ENCODE measurements at regions not wholly inside any gene's neighbourhood (a gene's known extent, or its start where the extent isn't known, plus 50 kb on each side); places are given as distances from the start of the nearest gene placed in this dataset.

DNA sequence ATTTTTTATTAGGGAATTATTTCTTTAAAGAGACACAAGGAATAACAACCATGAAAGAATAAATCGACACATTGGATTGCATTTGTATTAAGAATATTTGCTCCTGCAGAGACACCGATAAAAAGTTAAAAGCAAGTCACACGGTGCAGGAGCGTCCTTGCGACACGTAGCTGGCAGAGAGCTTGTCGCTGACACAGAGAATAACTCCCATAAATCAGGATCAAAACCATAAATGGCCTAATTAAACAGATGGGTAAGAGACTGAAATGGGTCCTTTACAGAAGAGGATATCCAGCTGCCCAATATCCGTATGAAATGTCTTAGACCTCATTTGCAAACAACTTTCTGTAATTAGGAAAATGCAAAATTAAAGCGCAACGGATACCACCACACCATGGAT is 126.1 kb upstream of the SNTG2 start:
- no peak for DNase-seq

DNA sequence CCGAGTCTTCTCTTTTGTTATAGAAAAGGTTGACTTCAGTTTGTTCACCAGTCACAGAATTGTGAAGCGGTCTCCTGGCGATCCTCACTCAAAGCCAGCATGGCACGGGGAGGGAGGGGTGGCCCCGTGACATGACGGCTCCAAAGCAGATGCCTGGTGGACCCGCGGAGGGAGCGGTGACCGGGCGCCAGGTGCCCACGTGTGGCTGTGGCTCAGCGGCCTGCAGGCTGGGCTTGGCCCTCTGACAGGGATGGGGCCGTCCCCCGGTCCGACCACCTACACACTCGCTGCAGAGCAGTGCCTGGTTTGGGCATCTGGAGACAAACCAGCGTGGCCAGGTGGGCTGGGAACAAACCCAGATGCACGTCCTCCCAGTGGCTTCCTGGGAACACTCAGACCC is 129.1 kb upstream of the SNTG2 start:
- no peak for DNase-seq

DNA sequence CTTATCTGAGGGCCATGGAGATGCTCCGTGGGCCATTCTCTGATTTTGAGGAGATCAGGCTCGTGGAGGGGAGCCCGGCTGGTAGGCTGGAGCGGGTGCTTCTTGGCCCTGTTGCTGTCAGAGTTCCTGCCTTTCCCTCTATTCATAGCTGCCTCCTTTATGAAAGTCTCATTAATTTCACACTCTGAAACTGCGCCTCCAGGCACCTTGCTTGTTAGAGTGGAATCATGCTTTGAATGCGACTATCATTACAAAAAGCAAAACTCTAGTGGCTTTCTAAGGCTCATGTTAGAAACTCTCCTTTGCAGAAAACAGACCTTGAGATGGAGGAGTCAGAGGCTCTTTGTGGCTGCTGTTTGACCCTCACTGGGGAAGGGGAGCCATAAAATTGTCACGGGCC is 131.0 kb upstream of the SNTG2 start:
- DNase-seq: no peak

DNA sequence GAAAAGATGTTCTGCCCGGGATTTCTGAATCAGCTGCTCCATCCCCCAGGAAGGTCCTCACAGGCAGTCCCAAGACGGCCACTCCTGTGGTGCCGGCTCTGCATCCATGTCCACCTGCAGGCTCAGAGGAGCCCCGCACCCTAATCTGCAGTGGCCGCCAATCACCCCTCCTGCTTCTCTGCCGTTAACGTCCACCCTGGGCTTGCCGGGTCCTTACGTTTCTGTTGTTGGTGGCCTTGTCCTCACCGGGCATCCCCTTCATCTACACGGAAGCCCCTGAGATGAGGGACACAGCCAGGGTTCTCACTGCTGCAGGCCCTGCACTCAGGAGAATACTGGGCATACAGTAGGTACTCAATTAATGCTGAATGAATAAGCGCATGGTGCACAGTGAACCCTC is 131.5 kb upstream of the SNTG2 start:
- no peak for DNase-seq

GRCh38 chr2:817336-818015 is 133.2 kb upstream of the SNTG2 start:
- no peak for DNase-seq

DNA sequence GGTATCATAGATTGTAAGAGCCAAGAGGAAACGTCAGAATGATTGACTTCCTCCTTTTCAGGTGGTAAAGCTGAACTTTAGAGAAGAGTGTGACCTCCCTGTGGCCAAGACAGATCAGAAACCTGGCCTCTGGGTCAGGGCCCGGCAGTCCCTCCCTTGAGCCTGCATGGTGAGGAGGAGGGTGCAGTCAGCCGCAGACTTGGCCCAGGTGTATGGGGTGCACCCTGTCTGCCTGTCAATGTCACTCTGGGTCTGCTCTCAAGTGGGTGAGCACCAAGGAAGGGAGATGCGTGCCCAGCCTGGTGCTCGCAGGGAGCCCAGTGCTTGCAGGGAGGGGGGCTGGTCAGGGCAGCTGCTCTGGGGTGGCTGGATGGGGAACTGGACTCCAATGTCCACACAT is 134.4 kb upstream of the SNTG2 start:
- no peak for DNase-seq

- no peak for DNase-seq
Measured at GRCh38 chr2:810397-810796, 133.2 kb upstream of the TMEM18 start.

DNA sequence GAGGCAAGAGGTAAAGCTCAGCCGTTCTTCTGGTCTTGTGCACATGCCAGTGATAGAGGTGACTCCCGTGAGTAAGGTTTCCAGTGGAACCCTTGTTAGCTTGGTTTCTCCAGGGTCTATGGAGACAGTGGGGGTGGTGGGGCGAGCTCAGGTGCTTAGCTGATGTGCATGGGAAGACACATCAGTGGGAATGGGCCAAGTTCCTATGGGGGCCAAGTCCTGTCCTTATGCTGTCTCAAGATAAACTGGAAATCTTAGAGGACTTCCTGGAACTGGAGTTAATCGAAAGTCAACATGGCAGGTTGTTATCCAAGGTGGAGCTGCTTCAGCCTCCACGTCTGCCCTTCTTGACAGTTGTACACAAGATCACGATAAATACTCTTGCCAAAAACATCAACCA is 130.1 kb upstream of the TMEM18 start:
- no peak for DNase-seq

GRCh38 chr2:805664-806063 is 128.5 kb upstream of the TMEM18 start:
- no peak for DNase-seq

- no peak for DNase-seq
Measured at GRCh38 chr2:797993-798392, 120.8 kb upstream of the TMEM18 start.

- no peak for DNase-seq
Measured at GRCh38 chr2:797556-797955, 120.3 kb upstream of the TMEM18 start.

DNA sequence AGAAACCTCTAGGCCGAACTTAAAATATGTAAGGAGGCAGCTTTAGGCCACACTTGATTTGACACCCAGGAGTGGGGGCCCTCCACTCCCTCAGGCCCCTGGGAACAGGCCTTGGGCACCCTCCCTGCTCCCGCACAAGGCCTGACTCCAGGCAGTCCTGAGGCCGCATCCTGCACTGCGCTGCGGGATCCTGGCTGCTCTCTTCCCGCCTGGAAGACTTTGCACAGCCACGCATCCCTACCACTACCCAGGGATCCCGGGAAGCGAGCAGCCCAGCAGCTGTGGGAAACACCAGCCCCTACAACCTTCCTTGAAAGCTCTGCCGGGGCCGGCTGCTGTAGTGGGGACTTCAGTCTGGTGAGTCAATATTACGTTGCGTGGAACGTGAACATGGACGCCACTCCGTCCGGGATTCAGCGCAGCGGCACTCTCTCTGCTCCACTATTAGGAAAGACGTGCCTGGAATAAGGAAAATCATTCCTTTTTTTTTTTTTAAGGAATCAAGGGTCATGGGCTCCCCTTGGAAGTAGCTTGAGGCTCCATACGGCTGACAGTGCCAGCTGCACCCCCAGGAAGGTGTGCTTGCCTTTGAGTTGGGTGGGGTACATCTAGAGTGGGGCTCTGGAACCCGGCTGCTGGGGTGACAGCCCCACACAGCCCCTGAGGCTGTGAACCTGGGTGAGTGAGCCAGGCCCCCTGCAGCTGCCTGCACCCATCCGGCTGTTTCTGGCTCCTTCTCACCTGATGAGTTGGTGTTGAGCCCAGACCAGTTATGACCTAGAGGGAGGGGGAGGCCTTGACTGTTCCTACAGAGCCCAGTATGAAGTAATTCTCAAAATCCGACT is 119.2 kb upstream of the TMEM18 start:
- DNase-seq: no peak

- no peak for DNase-seq
Measured at GRCh38 chr2:795531-796041, 118.4 kb upstream of the TMEM18 start.

GRCh38 chr2:794554-795241 is 117.5 kb upstream of the TMEM18 start:
- DNase-seq: no peak

- DNase-seq: no peak
Measured at GRCh38 chr2:793236-793635, 116.0 kb upstream of the TMEM18 start.

DNA sequence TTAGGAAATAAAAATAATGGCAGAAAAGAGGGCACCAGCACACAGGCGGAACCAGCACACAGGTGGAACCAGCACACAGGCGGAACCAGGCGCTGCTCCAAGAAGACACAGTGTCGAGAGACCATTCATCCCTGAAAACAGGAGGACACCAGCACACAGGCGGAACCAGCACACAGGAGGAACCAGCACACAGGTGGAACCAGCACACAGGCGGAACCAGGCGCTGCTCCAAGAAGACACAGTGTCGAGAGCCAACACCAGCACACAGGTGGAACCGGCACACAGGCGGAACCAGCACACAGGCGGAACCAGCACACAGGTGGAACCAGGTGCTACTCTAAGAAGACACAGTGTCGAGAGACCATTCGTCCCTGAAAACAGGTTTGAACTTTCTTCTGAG is 115.5 kb upstream of the TMEM18 start:
- no peak for DNase-seq

DNA sequence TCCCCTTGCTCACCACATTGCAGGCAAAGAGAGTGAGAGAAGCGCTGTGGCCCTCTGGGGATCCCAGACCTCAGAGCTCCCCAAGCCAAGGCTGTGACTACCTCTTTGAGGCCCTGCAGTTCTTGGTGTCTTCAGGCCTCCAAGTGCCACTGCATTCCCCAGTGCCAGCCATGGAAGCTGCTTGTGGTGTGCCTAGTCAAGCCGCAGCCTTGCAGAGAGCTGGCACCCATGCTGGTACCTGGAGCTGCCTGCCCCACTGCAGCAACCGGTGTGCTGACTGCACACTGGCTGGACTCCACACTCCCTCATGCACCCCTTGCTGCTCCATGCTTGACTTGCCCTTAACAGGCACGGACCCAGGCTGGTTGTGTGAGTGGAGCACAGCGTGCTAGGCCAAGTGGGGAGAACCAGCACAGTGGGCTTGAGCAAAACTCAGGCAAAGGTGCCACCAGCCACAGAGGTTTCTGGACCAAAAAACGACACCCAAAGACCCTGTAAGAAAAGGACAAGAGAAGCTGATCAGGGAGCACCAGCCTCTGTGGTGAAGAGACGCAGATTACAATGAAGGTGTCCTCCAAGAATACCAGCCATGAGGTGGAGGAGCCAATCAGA is 113.5 kb upstream of the TMEM18 start:
- no peak for DNase-seq

DNA sequence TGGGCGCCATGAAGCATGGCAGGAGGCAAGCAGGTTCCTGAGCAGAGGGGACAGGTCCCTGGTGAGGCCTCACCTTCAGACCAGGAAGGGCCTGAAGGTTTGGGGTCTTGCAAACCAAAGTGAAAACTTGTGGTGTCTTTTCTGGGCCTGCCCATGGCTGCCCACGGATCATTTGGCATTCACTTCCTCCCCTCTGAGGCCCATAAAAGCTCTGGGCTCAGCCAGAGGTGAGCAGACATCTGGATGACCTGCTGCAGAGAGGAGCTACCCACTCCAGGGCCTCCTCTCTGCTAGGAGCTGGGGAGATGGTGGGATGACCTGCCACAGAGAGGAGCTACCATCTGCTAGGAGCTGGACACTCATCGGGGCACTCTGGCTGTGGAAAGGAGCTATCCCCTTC is 112.9 kb upstream of the TMEM18 start:
- DNase-seq: no peak

DNA sequence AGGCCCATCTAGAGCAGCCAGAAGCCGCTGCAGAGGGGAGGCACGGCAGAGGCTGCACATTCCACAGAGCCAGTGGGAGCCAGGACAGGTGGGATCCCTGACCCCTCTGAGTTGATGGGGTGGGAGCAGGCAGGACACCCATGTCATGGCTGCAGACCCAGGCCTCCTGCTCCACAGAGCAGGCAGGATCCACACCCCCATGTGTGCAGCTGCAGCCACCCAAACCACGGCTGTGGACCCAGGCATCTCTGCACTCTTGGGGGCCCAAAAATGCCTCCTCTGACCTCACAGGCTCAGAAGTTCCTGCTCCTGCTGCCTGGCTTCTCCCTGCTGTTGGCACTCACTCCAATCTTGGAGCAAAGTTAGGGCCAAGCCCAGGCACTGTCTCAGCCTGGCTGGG is 112.3 kb upstream of the TMEM18 start:
- DNase-seq: no peak

DNA sequence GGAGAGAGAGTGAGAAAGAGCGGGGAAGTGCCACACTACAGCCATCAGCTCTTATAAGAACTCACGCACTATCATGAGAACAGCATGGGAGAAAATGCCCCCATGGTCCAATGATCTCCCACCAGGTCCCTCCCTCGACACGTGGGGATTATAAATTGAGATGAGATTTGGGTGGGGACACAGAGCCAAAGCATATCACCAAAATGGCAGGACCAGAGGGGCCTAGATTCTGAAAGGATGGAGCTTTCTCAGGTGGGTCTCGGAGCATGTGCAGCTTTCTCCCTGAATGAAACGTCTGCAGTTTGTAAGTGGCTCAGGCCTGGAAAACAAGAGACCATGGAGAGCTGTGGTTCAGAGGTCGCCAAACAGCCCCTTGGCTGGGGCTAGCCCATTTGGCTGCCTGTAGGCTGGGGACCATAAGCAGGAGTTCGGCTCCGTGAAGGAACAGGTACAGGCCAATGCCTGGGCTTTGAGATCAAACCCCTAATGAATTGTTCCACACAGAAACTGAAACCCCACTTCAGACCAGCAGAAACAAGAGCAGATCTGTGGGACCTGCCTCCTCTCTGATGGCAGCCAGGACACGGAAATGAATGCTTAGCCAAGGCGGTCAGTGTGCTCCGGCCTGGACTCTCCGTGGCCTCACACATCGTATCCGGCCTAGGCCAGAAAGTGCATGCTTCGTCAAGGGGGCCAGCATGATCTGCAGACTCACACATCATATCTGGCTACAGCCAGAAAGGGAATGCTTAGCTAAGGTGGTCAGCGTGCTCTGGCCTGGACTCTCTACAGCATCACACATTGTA is 111.2 kb upstream of the TMEM18 start:
- DNase-seq: no peak

GRCh38 chr2:784753-785152 is 107.5 kb upstream of the TMEM18 start:
- no peak for DNase-seq

GRCh38 chr2:780581-780980 is 103.4 kb upstream of the TMEM18 start:
- DNase-seq: no peak

DNA sequence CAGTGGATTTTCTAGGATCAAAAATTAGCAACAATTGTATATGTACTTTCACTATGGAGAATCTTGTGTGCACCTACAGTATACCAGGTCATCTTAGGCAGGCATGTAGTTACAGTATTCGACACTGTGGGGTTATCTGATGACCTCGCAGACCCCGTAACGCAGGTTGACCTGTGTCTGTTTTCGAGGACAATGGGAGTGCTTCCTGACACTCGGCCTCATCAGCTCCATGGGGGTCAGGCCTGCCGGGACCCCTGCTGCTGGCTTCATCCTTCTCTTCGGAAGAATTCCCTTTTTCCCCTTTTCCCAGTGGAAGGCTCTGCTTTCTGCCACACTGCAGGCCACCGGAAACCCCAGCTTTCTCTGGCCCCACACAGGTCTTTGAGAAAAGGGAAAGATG is 102.8 kb upstream of the TMEM18 start:
- DNase-seq: no peak
